Nephron progenitor cell (in vitro differentiated cells): ENCODE measurements at regions not wholly inside any gene's neighbourhood (a gene's known extent, or its start where the extent isn't known, plus 50 kb on each side); places are given as distances from the start of the nearest gene placed in this dataset.
"Not testable (repeated sequence)": the region's sequence is repeated elsewhere in the genome, so short reads cannot be mapped to it uniquely, and the experiment has no call there.

Experiments used
- DNase-seq: peaks from one replicate; pipeline ENCODE4 v3.0.0; 2021
- H3K27ac Mint-ChIP-seq: 2 replicates; pipeline ENCODE4 v1.8.0; 2021; ENCODE audit warnings: mild to moderate bottlenecking, moderate library complexity, mixed read lengths
- H3K27me3 Mint-ChIP-seq: 2 replicates; pipeline ENCODE4 v1.8.0; 2021; ENCODE audit warnings: mild to moderate bottlenecking, low read depth, mixed read lengths; ENCODE audit not compliant: poor library complexity
- H3K36me3 Mint-ChIP-seq: 2 replicates; pipeline ENCODE4 v1.8.0; 2021; ENCODE audit warnings: low read depth, mixed read lengths
- H3K4me1 Mint-ChIP-seq: 2 replicates; pipeline ENCODE4 v1.8.0; 2021; ENCODE audit warnings: mixed read lengths
- H3K4me3 Mint-ChIP-seq: 2 replicates; pipeline ENCODE4 v1.8.0; 2021; ENCODE audit warnings: mild to moderate bottlenecking, moderate library complexity, mixed read lengths
- H3K9me3 Mint-ChIP-seq: 2 replicates; pipeline ENCODE4 v1.8.0; 2021; ENCODE audit warnings: mild to moderate bottlenecking, moderate library complexity, mixed read lengths
- TF ChIP-seq, protein P1 (sequence below): fragments of 200-600 bp; sonication (generic); IDR thresholded peaks from 2 replicates; pipeline ENCODE4 v1.5.0; 2021; ENCODE audit warnings: antibody characterized with exemption

- Mint-ChIP-seq H3K9me3 (peaks cover 28% of the 10 kb centered on the region), H3K27me3 (no peaks in the 10 kb centered on the region), H3K36me3 (peaks cover 15% of the 10 kb centered on the region), H3K27ac (no peak overlapping the region), H3K4me3 (no peak overlapping the region), H3K4me1 (peaks cover 21% of the 10 kb centered on the region)
- no peak for DNase-seq
- TF ChIP-seq, protein P1, sequence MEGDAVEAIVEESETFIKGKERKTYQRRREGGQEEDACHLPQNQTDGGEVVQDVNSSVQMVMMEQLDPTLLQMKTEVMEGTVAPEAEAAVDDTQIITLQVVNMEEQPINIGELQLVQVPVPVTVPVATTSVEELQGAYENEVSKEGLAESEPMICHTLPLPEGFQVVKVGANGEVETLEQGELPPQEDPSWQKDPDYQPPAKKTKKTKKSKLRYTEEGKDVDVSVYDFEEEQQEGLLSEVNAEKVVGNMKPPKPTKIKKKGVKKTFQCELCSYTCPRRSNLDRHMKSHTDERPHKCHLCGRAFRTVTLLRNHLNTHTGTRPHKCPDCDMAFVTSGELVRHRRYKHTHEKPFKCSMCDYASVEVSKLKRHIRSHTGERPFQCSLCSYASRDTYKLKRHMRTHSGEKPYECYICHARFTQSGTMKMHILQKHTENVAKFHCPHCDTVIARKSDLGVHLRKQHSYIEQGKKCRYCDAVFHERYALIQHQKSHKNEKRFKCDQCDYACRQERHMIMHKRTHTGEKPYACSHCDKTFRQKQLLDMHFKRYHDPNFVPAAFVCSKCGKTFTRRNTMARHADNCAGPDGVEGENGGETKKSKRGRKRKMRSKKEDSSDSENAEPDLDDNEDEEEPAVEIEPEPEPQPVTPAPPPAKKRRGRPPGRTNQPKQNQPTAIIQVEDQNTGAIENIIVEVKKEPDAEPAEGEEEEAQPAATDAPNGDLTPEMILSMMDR, result no peak
These were observed 83.2 kb upstream of the COL1A2 start for GRCh38 chr7:94311515-94311914.

GRCh38 chr7:94313926-94314325 lies 80.8 kb upstream of the COL1A2 start:
- DNase-seq, result no peak
- TF ChIP-seq, protein P1, result no peak
- H3K9me3 Mint-ChIP-seq, result peaks cover 8% of the 10 kb centered on the region
- peaks cover 3% of the 10 kb centered on the region for H3K27me3 Mint-ChIP-seq
- peaks cover 8% of the 10 kb centered on the region for H3K36me3 Mint-ChIP-seq
- no peak overlapping the region for H3K27ac Mint-ChIP-seq
- peaks cover 21% of the 10 kb centered on the region for H3K4me1 Mint-ChIP-seq
- H3K4me3 Mint-ChIP-seq, result no peak overlapping the region

- no peak for DNase-seq
- H3K36me3 Mint-ChIP-seq, result peaks cover 9% of the 10 kb centered on the region
- H3K4me1 Mint-ChIP-seq, result peaks cover 21% of the 10 kb centered on the region
- peaks cover 9% of the 10 kb centered on the region for H3K9me3 Mint-ChIP-seq
- H3K4me3 Mint-ChIP-seq, result no peak overlapping the region
- H3K27ac Mint-ChIP-seq, result no peak overlapping the region
- H3K27me3 Mint-ChIP-seq, result peaks cover 3% of the 10 kb centered on the region
- TF ChIP-seq, protein P1, result no peak
These were observed 80.0 kb upstream of the COL1A2 start for GRCh38 chr7:94314413-94315410.

GRCh38 chr7:94321138-94321537 lies 73.6 kb upstream of the COL1A2 start:
- Mint-ChIP-seq H3K36me3 (peaks cover 22% of the 10 kb centered on the region), H3K4me1 (peaks cover 21% of the 10 kb centered on the region), H3K9me3 (peaks cover 39% of the 10 kb centered on the region)
- not testable (repeated sequence) for H3K27me3 Mint-ChIP-seq, DNase-seq, H3K27ac Mint-ChIP-seq, H3K4me3 Mint-ChIP-seq

- Mint-ChIP-seq H3K9me3 (peaks cover 55% of the 10 kb centered on the region), H3K4me3 (no peak overlapping the region), H3K27me3 (peaks cover 7% of the 10 kb centered on the region), H3K4me1 (peaks cover 21% of the 10 kb centered on the region), H3K27ac (no peak overlapping the region), H3K36me3 (peaks cover 22% of the 10 kb centered on the region)
- no peak for DNase-seq
- TF ChIP-seq, protein P1, result no peak
These were observed 70.9 kb upstream of the COL1A2 start for GRCh38 chr7:94323844-94324243.

DNA sequence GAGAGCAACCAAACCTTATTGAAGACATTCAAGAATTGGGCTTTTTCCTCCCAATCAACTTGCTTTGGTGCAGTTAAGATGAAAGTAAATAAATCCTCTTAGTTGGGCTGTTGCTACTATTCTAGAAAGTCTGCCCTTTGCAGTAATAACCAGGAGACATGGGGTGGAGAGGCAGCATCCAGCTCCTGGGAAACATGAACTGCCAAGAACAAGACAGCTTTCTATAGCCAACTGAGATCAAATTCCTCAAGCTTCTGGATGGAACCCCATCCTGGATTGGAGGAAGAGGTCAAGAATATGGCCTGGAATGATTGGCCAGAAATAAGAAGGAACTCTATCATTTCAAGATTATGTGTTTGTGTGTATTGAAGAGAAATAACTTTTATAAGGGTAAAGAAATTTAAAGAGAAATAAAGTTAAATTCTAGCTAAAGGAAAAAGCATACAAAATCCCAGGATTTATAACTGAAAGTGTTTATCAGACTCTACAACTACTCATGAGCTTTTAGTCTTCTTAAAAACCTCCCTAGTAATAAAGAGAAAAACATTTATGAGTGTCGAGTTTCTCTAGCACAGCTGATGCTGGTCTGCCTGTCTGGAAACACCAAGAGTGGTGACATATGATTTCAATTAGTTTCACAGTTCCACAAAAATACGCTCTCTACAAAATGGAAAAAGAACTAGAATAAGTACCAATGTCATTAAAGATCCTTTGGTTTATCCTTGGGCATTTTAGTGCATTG lies 70.1 kb upstream of the COL1A2 start:
- TF ChIP-seq, protein P1, result no peak
- Mint-ChIP-seq H3K36me3 (peaks cover 17% of the 10 kb centered on the region), H3K27ac (no peak overlapping the region), H3K27me3 (peaks cover 7% of the 10 kb centered on the region), H3K9me3 (peaks cover 50% of the 10 kb centered on the region), H3K4me1 (peaks cover 21% of the 10 kb centered on the region), H3K4me3 (no peak overlapping the region)
- DNase-seq, result no peak
